ENCODE measurements at regions not wholly inside any gene's neighbourhood (a gene's known extent, or its start where the extent isn't known, plus 50 kb on each side); places are given as distances from the start of the nearest gene placed in this dataset.
A peak's percentile ranks its signal among the peaks of the same experiment; 100 is the strongest.

DNA sequence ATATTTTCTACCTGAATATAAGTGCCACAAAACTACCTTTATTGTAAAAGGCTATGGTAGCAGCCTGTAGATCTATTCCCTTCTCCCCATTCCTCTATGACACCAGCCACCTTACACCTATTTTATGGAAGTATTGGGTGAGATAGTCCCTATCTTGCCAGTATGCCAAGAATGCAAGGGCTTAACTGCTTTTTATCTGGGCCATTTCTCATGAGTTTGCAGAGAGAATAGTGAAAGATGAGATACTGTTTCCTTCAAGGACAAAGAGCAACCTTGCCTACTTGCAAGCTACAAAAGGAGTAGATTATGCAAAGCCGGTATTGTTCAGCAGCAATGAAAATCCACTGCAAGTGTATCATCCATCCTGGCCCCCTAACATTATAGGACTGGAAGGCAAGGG lies 1775.6 kb upstream of the SEL1L start:
- TF ChIP-seq, protein P1, sequence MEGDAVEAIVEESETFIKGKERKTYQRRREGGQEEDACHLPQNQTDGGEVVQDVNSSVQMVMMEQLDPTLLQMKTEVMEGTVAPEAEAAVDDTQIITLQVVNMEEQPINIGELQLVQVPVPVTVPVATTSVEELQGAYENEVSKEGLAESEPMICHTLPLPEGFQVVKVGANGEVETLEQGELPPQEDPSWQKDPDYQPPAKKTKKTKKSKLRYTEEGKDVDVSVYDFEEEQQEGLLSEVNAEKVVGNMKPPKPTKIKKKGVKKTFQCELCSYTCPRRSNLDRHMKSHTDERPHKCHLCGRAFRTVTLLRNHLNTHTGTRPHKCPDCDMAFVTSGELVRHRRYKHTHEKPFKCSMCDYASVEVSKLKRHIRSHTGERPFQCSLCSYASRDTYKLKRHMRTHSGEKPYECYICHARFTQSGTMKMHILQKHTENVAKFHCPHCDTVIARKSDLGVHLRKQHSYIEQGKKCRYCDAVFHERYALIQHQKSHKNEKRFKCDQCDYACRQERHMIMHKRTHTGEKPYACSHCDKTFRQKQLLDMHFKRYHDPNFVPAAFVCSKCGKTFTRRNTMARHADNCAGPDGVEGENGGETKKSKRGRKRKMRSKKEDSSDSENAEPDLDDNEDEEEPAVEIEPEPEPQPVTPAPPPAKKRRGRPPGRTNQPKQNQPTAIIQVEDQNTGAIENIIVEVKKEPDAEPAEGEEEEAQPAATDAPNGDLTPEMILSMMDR (IDR thresholded peaks at IDR 0.05; ENCODE audit: insufficient read depth, low read length, severe bottlenecking): no peak
- H3K4me3 ChIP-seq (ENCODE audit: low read depth, low read length): no peak overlapping the region
- no peak for DNase-seq (ENCODE audit: low read depth)
- FAIRE-seq: no peak
- H3K27me3 ChIP-seq (ENCODE audit: control insufficient read depth, insufficient read depth, low read length): no peaks in the 10 kb centered on the region
- no peaks in the 10 kb centered on the region for H3K36me3 ChIP-seq (ENCODE audit: control insufficient read depth, insufficient read depth, low read length)

DNA sequence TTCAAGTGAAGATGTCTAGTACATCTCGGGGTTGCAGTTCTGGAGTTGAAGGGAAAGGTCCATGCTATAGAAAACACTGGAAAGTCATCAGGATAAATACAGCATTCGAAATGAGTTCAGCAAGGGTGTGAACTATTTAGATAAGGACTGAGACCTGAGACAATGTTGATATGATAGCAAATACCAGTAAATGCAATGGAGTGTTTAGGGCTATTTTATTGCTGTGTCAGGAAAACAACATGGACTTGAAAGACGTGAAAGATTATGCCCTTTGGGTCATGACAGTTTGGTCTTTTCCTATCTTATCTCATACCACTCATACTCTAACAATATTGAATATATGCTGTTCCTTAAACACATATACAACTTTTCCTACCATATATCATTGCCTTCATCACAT lies 1776.2 kb upstream of the SEL1L start:
- Histone ChIP-seq H3K36me3 (ENCODE audit: control insufficient read depth, insufficient read depth, low read length) (no peaks in the 10 kb centered on the region), H3K27me3 (ENCODE audit: control insufficient read depth, insufficient read depth, low read length) (no peaks in the 10 kb centered on the region), H3K4me3 (ENCODE audit: low read depth, low read length) (no peak overlapping the region)
- FAIRE-seq (no peak), DNase-seq (ENCODE audit: low read depth) (no peak)
- TF ChIP-seq, protein P1 (IDR thresholded peaks at IDR 0.05; ENCODE audit: insufficient read depth, low read length, severe bottlenecking): no peak

DNA sequence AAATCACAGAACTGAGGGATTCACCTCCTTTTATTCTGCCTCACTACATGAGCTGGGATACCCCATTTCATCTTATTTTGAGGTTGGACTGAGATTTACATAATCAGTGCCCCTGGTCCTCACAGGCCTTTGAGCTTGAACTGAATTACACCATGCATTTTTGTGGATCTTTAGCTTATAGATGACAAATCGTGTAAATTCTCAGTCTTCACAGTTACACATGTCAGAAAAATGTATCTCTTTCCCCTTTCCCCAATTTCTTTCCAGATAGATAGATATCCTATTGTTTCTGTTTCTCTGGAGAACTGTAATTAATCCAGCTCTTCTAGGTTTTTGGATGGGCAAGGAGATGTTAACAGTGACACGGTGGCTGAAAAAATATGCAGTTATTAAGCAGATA lies 1778.9 kb upstream of the SEL1L start:
- FAIRE-seq: no peak
- Histone ChIP-seq H3K36me3 (ENCODE audit: control insufficient read depth, insufficient read depth, low read length) (no peaks in the 10 kb centered on the region), H3K4me3 (ENCODE audit: low read depth, low read length) (no peak overlapping the region), H3K27me3 (ENCODE audit: control insufficient read depth, insufficient read depth, low read length) (no peaks in the 10 kb centered on the region)
- no peak for DNase-seq (ENCODE audit: low read depth)
- TF ChIP-seq, protein P1 (IDR thresholded peaks at IDR 0.05; ENCODE audit: insufficient read depth, low read length, severe bottlenecking): no peak

DNA sequence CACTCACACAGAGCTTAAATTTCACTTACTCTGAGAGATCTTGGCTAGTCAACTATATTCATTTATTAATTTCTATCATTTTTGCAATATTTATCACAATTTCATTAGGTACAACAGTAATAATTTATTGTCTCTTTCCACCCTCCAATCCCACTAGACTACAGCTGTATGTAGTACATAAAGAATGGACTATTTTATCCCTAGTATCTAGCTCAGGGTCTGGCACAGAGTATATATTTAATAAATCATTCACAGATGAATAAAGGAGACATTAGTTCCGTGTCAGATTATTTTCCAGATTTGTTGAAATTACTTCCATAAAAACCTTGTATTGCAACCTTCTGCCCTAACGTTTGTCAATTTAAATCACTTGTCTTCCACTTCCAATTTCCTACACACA lies 1781.1 kb upstream of the SEL1L start:
- Histone ChIP-seq H3K36me3 (ENCODE audit: control insufficient read depth, insufficient read depth, low read length) (no peaks in the 10 kb centered on the region), H3K4me3 (ENCODE audit: low read depth, low read length) (no peak overlapping the region), H3K27me3 (ENCODE audit: control insufficient read depth, insufficient read depth, low read length) (no peaks in the 10 kb centered on the region)
- TF ChIP-seq, protein P1 (IDR thresholded peaks at IDR 0.05; ENCODE audit: insufficient read depth, low read length, severe bottlenecking): no peak
- DNase-seq (ENCODE audit: low read depth): no peak
- no peak for FAIRE-seq

DNA sequence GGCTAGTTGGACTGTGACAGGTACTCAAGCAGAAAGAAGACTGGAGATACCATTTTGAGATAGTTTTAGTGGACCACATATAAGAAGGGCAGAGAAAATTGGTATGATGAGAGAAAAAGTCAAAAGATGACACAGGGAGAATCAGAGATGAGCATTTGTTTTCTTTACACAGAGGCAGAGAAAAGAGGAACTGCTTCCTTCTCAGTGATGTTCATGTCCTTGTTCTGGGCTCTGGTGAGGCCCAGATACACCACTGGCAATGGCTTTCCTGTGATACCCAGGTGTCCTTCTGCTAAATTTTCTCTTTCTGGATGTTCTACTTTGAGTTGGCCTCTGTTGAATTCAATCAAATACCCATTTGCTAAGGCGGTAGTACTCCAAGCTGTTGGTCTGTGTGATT lies 1782.7 kb upstream of the SEL1L start:
- H3K36me3 ChIP-seq (ENCODE audit: control insufficient read depth, insufficient read depth, low read length): no peaks in the 10 kb centered on the region
- H3K27me3 ChIP-seq (ENCODE audit: control insufficient read depth, insufficient read depth, low read length): no peaks in the 10 kb centered on the region
- TF ChIP-seq, protein P1 (IDR thresholded peaks at IDR 0.05; ENCODE audit: insufficient read depth, low read length, severe bottlenecking): no peak
- H3K4me3 ChIP-seq (ENCODE audit: low read depth, low read length): no peak overlapping the region
- FAIRE-seq (no peak), DNase-seq (ENCODE audit: low read depth) (no peak)

DNA sequence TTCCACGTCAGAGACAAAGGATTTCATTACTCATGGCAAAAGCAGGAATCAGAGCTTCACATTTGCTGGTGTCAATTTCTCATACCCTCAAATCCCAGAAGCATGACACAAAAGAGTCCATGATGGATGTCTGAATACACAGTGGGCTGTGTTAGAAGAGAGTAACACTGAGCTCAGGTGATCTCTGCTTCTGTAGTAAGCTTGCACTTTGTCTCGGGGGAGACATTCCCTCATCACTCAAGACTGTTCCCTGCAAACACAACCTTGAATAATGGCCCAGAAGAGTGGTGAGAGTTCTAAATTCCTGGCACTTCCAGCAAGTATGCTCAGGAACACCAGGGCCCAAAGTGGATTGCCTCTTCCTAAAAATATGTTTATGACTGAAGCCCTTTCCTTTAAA lies 1787.2 kb upstream of the SEL1L start:
- FAIRE-seq: peak; percentile 81
- DNase-seq (ENCODE audit: low read depth): no peak
- TF ChIP-seq, protein P1 (IDR thresholded peaks at IDR 0.05; ENCODE audit: insufficient read depth, low read length, severe bottlenecking): no peak
- no peaks in the 10 kb centered on the region for H3K27me3 ChIP-seq (ENCODE audit: control insufficient read depth, insufficient read depth, low read length)
- no peak overlapping the region for H3K4me3 ChIP-seq (ENCODE audit: low read depth, low read length)
- no peaks in the 10 kb centered on the region for H3K36me3 ChIP-seq (ENCODE audit: control insufficient read depth, insufficient read depth, low read length)
